ENCODE measurements at regions not wholly inside any gene's neighbourhood (a gene's known extent, or its start where the extent isn't known, plus 50 kb on each side); places are given as distances from the start of the nearest gene placed in this dataset.

GRCh38 chr5:144773628-144774027 is 603.0 kb downstream of the KCTD16 start:
- no peak overlapping the region for H3K4me3 ChIP-seq (ENCODE audit: low read depth, low read length)
- H3K79me2 ChIP-seq (ENCODE audit: control insufficient read depth, insufficient read depth, low read length, poor library complexity), result no peaks in the 10 kb centered on the region
- H2AK5ac ChIP-seq (ENCODE audit: low read length), result no peak overlapping the region
- no peak overlapping the region for H3K14ac ChIP-seq (ENCODE audit: low read length)
- no peaks in the 10 kb centered on the region for H3K27me3 ChIP-seq (ENCODE audit: insufficient read depth, low read length)
- no peaks in the 10 kb centered on the region for H3K9me3 ChIP-seq (ENCODE audit: insufficient read depth, low read depth, low read length)
- no peak overlapping the region for H3K9ac ChIP-seq (ENCODE audit: low read length)
- H3K18ac ChIP-seq (ENCODE audit: low read length), result no peak overlapping the region
- no CpG with 5 or more reads among the region's 4 CpGs for WGBS (ENCODE audit: extremely low coverage, insufficient coverage, insufficient read length)
- no peak overlapping the region for H3K4me2 ChIP-seq (ENCODE audit: low read length)
- H4K8ac ChIP-seq (ENCODE audit: low read depth, low read length), result no peak overlapping the region
- no peak overlapping the region for H4K12ac ChIP-seq (ENCODE audit: low read depth, low read length)
- H2AFZ ChIP-seq (ENCODE audit: insufficient read depth, low read length, poor library complexity), result no peak overlapping the region
- H3K27ac ChIP-seq (ENCODE audit: low read depth, low read length), result no peak overlapping the region
- no peak overlapping the region for H4K91ac ChIP-seq (ENCODE audit: low read depth, low read length)
- H3K4ac ChIP-seq (ENCODE audit: low read depth, low read length), result no peak overlapping the region
- no peak overlapping the region for H2BK12ac ChIP-seq (ENCODE audit: low read length)
- no peaks in the 10 kb centered on the region for H3K79me1 ChIP-seq (ENCODE audit: low read length)
- H3K23ac ChIP-seq (ENCODE audit: low read length), result no peak overlapping the region
- no peak overlapping the region for H2BK120ac ChIP-seq (ENCODE audit: insufficient read depth, low read length, poor library complexity)
- DNase-seq, result no peak
- no peak overlapping the region for H2BK5ac ChIP-seq (ENCODE audit: low read depth, low read length, poor library complexity)
- H3K4me1 ChIP-seq (ENCODE audit: control insufficient read depth in 1 of 2, insufficient read depth in 2 of 2, low read length in 2 of 2), result no peaks in the 10 kb centered on the region
- no peaks in the 10 kb centered on the region for H3K36me3 ChIP-seq (ENCODE audit: control insufficient read depth in 1 of 2, insufficient read depth in 2 of 2, low read length in 2 of 2)

- H3K23ac ChIP-seq (ENCODE audit: low read length), result no peak overlapping the region
- no peak overlapping the region for H3K9ac ChIP-seq (ENCODE audit: low read length)
- H3K14ac ChIP-seq (ENCODE audit: low read length), result no peak overlapping the region
- H2AFZ ChIP-seq (ENCODE audit: insufficient read depth, low read length, poor library complexity), result no peak overlapping the region
- H2BK120ac ChIP-seq (ENCODE audit: insufficient read depth, low read length, poor library complexity), result no peak overlapping the region
- H2AK5ac ChIP-seq (ENCODE audit: low read length), result no peak overlapping the region
- no peak overlapping the region for H4K8ac ChIP-seq (ENCODE audit: low read depth, low read length)
- no peaks in the 10 kb centered on the region for H3K79me2 ChIP-seq (ENCODE audit: control insufficient read depth, insufficient read depth, low read length, poor library complexity)
- no peak overlapping the region for H4K91ac ChIP-seq (ENCODE audit: low read depth, low read length)
- H2BK12ac ChIP-seq (ENCODE audit: low read length), result no peak overlapping the region
- H3K9me3 ChIP-seq (ENCODE audit: insufficient read depth, low read depth, low read length), result no peaks in the 10 kb centered on the region
- H3K36me3 ChIP-seq (ENCODE audit: control insufficient read depth in 1 of 2, insufficient read depth in 2 of 2, low read length in 2 of 2), result no peaks in the 10 kb centered on the region
- H4K12ac ChIP-seq (ENCODE audit: low read depth, low read length), result no peak overlapping the region
- no CpG with 5 or more reads among the region's 2 CpGs for WGBS (ENCODE audit: extremely low coverage, insufficient coverage, insufficient read length)
- no peaks in the 10 kb centered on the region for H3K27me3 ChIP-seq (ENCODE audit: insufficient read depth, low read length)
- no peak overlapping the region for H3K4me2 ChIP-seq (ENCODE audit: low read length)
- no peak overlapping the region for H3K4me3 ChIP-seq (ENCODE audit: low read depth, low read length)
- H3K4me1 ChIP-seq (ENCODE audit: control insufficient read depth in 1 of 2, insufficient read depth in 2 of 2, low read length in 2 of 2), result no peaks in the 10 kb centered on the region
- no peak overlapping the region for H3K4ac ChIP-seq (ENCODE audit: low read depth, low read length)
- no peak overlapping the region for H3K18ac ChIP-seq (ENCODE audit: low read length)
- no peak overlapping the region for H2BK5ac ChIP-seq (ENCODE audit: low read depth, low read length, poor library complexity)
- no peak for DNase-seq
- no peak overlapping the region for H3K27ac ChIP-seq (ENCODE audit: low read depth, low read length)
- no peaks in the 10 kb centered on the region for H3K79me1 ChIP-seq (ENCODE audit: low read length)
These were observed 601.1 kb downstream of the KCTD16 start for GRCh38 chr5:144771802-144772201.

GRCh38 chr5:144742361-144742760 is 571.7 kb downstream of the KCTD16 start:
- Histone ChIP-seq H3K27ac (ENCODE audit: low read depth, low read length) (no peak overlapping the region), H3K79me1 (ENCODE audit: low read length) (no peaks in the 10 kb centered on the region), H2BK12ac (ENCODE audit: low read length) (no peak overlapping the region), H3K18ac (ENCODE audit: low read length) (no peak overlapping the region), H3K79me2 (ENCODE audit: control insufficient read depth, insufficient read depth, low read length, poor library complexity) (no peaks in the 10 kb centered on the region), H4K8ac (ENCODE audit: low read depth, low read length) (no peak overlapping the region), H3K4ac (ENCODE audit: low read depth, low read length) (no peak overlapping the region), H2BK5ac (ENCODE audit: low read depth, low read length, poor library complexity) (no peak overlapping the region), H4K91ac (ENCODE audit: low read depth, low read length) (no peak overlapping the region), H3K9me3 (ENCODE audit: insufficient read depth, low read depth, low read length) (no peaks in the 10 kb centered on the region), H2AK5ac (ENCODE audit: low read length) (no peak overlapping the region), H3K4me1 (ENCODE audit: control insufficient read depth in 1 of 2, insufficient read depth in 2 of 2, low read length in 2 of 2) (no peaks in the 10 kb centered on the region), H3K9ac (ENCODE audit: low read length) (no peak overlapping the region), H2AFZ (ENCODE audit: insufficient read depth, low read length, poor library complexity) (no peak overlapping the region), H2BK120ac (ENCODE audit: insufficient read depth, low read length, poor library complexity) (no peak overlapping the region), H3K4me2 (ENCODE audit: low read length) (no peak overlapping the region), H3K14ac (ENCODE audit: low read length) (no peak overlapping the region), H3K27me3 (ENCODE audit: insufficient read depth, low read length) (no peaks in the 10 kb centered on the region), H3K4me3 (ENCODE audit: low read depth, low read length) (no peak overlapping the region), H3K36me3 (ENCODE audit: control insufficient read depth in 1 of 2, insufficient read depth in 2 of 2, low read length in 2 of 2) (no peaks in the 10 kb centered on the region), H4K12ac (ENCODE audit: low read depth, low read length) (no peak overlapping the region), H3K23ac (ENCODE audit: low read length) (no peak overlapping the region)
- no CpG with 5 or more reads among the region's 1 CpG for WGBS (ENCODE audit: extremely low coverage, insufficient coverage, insufficient read length)
- DNase-seq, result no peak

- Histone ChIP-seq H2BK5ac (ENCODE audit: low read depth, low read length, poor library complexity) (no peak overlapping the region), H3K27ac (ENCODE audit: low read depth, low read length) (no peak overlapping the region), H3K79me1 (ENCODE audit: low read length) (no peaks in the 10 kb centered on the region), H4K12ac (ENCODE audit: low read depth, low read length) (no peak overlapping the region), H3K36me3 (ENCODE audit: control insufficient read depth in 1 of 2, insufficient read depth in 2 of 2, low read length in 2 of 2) (no peaks in the 10 kb centered on the region), H3K4ac (ENCODE audit: low read depth, low read length) (no peak overlapping the region), H2AFZ (ENCODE audit: insufficient read depth, low read length, poor library complexity) (no peak overlapping the region), H2BK120ac (ENCODE audit: insufficient read depth, low read length, poor library complexity) (no peak overlapping the region), H4K8ac (ENCODE audit: low read depth, low read length) (no peak overlapping the region), H3K4me2 (ENCODE audit: low read length) (no peak overlapping the region), H4K91ac (ENCODE audit: low read depth, low read length) (no peak overlapping the region), H3K9ac (ENCODE audit: low read length) (no peak overlapping the region), H3K4me1 (ENCODE audit: control insufficient read depth in 1 of 2, insufficient read depth in 2 of 2, low read length in 2 of 2) (no peaks in the 10 kb centered on the region), H3K14ac (ENCODE audit: low read length) (no peak overlapping the region), H3K4me3 (ENCODE audit: low read depth, low read length) (no peak overlapping the region), H2AK5ac (ENCODE audit: low read length) (no peak overlapping the region), H3K27me3 (ENCODE audit: insufficient read depth, low read length) (no peaks in the 10 kb centered on the region), H3K9me3 (ENCODE audit: insufficient read depth, low read depth, low read length) (no peaks in the 10 kb centered on the region), H2BK12ac (ENCODE audit: low read length) (no peak overlapping the region), H3K23ac (ENCODE audit: low read length) (no peak overlapping the region), H3K79me2 (ENCODE audit: control insufficient read depth, insufficient read depth, low read length, poor library complexity) (no peaks in the 10 kb centered on the region), H3K18ac (ENCODE audit: low read length) (no peak overlapping the region)
- DNase-seq, result no peak
- WGBS (ENCODE audit: extremely low coverage, insufficient coverage, insufficient read length), result no CpG with 5 or more reads among the region's 1 CpG
These were observed 561.1 kb downstream of the KCTD16 start for GRCh38 chr5:144731786-144732185.

Data from trophoblast cell (in vitro differentiated cells and primary cell).